ENCODE measurements at regions not wholly inside any gene's neighbourhood (a gene's known extent, or its start where the extent isn't known, plus 50 kb on each side); places are given as distances from the start of the nearest gene placed in this dataset.

DNA sequence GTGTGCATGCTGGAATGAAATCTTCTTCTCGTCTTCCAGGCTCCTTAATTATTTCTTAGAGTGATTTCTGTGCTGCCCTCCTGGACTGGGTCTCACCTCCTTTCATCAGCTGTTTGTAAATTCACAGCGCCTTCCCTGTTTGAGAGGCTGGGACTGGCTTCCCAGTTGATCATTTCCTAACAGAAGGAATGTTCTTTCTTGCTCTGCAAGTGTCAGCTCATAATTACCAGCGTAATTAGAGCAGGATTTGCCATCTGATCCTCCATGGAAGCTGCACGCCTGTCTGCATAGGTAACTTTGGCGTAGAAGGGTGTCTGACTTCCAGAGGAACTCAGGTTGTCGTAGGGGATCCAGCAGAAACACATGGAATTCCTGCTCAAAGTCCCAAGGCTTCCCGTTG lies 375.0 kb upstream of the EEF2KMT start:
- TF ChIP-seq, protein P1, sequence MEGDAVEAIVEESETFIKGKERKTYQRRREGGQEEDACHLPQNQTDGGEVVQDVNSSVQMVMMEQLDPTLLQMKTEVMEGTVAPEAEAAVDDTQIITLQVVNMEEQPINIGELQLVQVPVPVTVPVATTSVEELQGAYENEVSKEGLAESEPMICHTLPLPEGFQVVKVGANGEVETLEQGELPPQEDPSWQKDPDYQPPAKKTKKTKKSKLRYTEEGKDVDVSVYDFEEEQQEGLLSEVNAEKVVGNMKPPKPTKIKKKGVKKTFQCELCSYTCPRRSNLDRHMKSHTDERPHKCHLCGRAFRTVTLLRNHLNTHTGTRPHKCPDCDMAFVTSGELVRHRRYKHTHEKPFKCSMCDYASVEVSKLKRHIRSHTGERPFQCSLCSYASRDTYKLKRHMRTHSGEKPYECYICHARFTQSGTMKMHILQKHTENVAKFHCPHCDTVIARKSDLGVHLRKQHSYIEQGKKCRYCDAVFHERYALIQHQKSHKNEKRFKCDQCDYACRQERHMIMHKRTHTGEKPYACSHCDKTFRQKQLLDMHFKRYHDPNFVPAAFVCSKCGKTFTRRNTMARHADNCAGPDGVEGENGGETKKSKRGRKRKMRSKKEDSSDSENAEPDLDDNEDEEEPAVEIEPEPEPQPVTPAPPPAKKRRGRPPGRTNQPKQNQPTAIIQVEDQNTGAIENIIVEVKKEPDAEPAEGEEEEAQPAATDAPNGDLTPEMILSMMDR (conservative IDR thresholded peaks at IDR 0.05; ENCODE audit: low read depth in 2 of 2) = no peak
- TF ChIP-seq EZH2 (IDR thresholded peaks at IDR 0.05; ENCODE audit: low read depth, unreplicated experiment) (no peak), JUNB (IDR thresholded peaks at IDR 0.05; ENCODE audit: unreplicated experiment) (no peak), POLR2AphosphoS5 (IDR thresholded peaks at IDR 0.05; ENCODE audit: low read depth) (no peak), EZH2phosphoT487 (IDR thresholded peaks at IDR 0.05; ENCODE audit: unreplicated experiment) (no peak)
- TF ChIP-seq, protein P2, sequence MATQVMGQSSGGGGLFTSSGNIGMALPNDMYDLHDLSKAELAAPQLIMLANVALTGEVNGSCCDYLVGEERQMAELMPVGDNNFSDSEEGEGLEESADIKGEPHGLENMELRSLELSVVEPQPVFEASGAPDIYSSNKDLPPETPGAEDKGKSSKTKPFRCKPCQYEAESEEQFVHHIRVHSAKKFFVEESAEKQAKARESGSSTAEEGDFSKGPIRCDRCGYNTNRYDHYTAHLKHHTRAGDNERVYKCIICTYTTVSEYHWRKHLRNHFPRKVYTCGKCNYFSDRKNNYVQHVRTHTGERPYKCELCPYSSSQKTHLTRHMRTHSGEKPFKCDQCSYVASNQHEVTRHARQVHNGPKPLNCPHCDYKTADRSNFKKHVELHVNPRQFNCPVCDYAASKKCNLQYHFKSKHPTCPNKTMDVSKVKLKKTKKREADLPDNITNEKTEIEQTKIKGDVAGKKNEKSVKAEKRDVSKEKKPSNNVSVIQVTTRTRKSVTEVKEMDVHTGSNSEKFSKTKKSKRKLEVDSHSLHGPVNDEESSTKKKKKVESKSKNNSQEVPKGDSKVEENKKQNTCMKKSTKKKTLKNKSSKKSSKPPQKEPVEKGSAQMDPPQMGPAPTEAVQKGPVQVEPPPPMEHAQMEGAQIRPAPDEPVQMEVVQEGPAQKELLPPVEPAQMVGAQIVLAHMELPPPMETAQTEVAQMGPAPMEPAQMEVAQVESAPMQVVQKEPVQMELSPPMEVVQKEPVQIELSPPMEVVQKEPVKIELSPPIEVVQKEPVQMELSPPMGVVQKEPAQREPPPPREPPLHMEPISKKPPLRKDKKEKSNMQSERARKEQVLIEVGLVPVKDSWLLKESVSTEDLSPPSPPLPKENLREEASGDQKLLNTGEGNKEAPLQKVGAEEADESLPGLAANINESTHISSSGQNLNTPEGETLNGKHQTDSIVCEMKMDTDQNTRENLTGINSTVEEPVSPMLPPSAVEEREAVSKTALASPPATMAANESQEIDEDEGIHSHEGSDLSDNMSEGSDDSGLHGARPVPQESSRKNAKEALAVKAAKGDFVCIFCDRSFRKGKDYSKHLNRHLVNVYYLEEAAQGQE (IDR thresholded peaks at IDR 0.05; ENCODE audit: unreplicated experiment) = no peak
- TF ChIP-seq, protein P3, sequence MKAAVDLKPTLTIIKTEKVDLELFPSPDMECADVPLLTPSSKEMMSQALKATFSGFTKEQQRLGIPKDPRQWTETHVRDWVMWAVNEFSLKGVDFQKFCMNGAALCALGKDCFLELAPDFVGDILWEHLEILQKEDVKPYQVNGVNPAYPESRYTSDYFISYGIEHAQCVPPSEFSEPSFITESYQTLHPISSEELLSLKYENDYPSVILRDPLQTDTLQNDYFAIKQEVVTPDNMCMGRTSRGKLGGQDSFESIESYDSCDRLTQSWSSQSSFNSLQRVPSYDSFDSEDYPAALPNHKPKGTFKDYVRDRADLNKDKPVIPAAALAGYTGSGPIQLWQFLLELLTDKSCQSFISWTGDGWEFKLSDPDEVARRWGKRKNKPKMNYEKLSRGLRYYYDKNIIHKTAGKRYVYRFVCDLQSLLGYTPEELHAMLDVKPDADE (IDR thresholded peaks at IDR 0.05) = no peak
